ENCODE measurements at regions not wholly inside any gene's neighbourhood (a gene's known extent, or its start where the extent isn't known, plus 50 kb on each side); places are given as distances from the start of the nearest gene placed in this dataset.

DNA sequence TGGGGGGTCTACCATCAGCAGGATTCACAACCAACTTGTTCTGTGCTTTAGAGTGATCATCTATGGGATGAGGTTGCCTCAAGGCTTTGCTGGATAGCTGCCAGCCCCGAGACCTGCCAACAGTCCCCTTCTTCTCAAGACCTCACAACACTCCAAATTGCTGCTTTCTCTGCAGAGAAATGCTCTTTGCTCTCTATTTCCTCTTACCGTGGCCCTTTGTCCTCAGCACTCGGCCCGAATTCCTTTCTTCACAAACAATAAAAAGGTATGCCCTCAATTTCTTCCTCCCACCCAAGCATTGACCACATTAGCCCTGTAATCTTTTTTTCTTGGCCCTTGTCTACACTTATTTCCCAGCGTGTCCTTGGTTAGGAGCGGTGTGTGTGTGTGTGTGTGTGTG, 147.4 kb upstream of the SNX19 start (continued):
- TF ChIP-seq RELA (IDR thresholded peaks at IDR 0.05; ENCODE audit: borderline replicate concordance, partially characterized antibody) (no peak), JUNB (IDR thresholded peaks at IDR 0.05) (no peak), CBX3 (IDR thresholded peaks at IDR 0.05; ENCODE audit: borderline replicate concordance, low read depth) (no peak)

DNA sequence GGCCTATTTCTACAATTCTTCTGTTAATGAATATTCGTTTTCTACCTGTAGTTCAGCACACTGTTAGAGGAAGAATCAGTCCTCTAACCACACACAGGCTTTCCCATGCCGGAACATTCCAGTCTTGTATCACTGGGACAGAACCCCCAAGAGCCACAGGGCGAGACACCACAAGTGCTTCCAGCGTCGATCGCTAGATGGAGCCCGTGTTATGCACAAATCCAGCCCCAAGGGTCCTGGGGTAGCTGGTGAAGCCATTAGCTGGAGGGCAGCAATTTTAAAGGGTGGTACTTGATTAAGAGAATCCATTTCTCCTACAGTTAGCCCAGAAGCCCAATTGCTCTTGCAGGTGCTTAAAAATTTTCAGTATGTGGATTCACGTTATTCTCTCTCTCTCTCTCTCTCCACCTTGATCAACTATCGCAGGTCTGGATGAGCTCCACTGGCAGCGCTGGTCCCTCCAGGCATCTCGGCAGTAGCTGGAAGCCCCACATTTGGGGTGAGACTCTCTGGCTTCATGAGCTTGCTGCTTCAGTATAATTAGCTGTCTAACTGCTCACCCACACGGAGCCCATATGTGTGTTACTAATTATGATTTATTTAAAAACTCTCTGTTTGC, 148.2 kb upstream of the SNX19 start:
- TF ChIP-seq YY1 (IDR thresholded peaks at IDR 0.05; ENCODE audit: low read depth, low read length) (peak; percentile 59; the same call in 1 of the 2 replicates), RUNX3 (IDR thresholded peaks at IDR 0.05; ENCODE audit: low read length) (peak; percentile 38), MEF2B (IDR thresholded peaks at IDR 0.05; ENCODE audit: partially characterized antibody, poor library complexity, severe bottlenecking) (no peak), SMC3 (IDR thresholded peaks at IDR 0.05; ENCODE audit: borderline replicate concordance, low read length) (peak; percentile 88), RAD21 (IDR thresholded peaks at IDR 0.05; ENCODE audit: insufficient read depth, low read depth, low read length) (peak; percentile 93)
- TF ChIP-seq, protein P1, sequence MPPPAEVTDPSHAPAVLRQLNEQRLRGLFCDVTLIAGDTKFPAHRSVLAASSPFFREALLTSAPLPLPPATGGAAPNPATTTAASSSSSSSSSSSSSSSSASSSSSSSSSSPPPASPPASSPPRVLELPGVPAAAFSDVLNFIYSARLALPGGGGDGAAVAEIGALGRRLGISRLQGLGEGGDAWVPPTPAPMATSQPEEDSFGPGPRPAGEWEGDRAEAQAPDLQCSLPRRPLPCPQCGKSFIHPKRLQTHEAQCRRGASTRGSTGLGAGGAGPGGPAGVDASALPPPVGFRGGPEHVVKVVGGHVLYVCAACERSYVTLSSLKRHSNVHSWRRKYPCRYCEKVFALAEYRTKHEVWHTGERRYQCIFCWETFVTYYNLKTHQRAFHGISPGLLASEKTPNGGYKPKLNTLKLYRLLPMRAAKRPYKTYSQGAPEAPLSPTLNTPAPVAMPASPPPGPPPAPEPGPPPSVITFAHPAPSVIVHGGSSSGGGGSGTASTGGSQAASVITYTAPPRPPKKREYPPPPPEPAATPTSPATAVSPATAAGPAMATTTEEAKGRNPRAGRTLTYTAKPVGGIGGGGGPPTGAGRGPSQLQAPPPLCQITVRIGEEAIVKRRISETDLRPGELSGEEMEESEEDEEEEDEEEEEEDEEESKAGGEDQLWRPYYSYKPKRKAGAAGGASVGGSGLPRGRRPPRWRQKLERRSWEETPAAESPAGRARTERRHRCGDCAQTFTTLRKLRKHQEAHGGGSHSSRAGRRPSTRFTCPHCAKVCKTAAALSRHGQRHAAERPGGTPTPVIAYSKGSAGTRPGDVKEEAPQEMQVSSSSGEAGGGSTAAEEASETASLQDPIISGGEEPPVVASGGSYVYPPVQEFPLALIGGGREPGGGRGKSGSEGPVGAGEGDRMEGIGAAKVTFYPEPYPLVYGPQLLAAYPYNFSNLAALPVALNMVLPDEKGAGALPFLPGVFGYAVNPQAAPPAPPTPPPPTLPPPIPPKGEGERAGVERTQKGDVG (CRISPR knock-in tag; IDR thresholded peaks at IDR 0.05), result no peak
- TF ChIP-seq, protein P2, sequence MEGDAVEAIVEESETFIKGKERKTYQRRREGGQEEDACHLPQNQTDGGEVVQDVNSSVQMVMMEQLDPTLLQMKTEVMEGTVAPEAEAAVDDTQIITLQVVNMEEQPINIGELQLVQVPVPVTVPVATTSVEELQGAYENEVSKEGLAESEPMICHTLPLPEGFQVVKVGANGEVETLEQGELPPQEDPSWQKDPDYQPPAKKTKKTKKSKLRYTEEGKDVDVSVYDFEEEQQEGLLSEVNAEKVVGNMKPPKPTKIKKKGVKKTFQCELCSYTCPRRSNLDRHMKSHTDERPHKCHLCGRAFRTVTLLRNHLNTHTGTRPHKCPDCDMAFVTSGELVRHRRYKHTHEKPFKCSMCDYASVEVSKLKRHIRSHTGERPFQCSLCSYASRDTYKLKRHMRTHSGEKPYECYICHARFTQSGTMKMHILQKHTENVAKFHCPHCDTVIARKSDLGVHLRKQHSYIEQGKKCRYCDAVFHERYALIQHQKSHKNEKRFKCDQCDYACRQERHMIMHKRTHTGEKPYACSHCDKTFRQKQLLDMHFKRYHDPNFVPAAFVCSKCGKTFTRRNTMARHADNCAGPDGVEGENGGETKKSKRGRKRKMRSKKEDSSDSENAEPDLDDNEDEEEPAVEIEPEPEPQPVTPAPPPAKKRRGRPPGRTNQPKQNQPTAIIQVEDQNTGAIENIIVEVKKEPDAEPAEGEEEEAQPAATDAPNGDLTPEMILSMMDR (IDR thresholded peaks at IDR 0.05 in 2 of 3, conservative IDR thresholded peaks at IDR 0.05 in 1 of 3; ENCODE audit: control insufficient read depth in 2 of 3, extremely low read depth in 1 of 3, insufficient read depth in 1 of 3, low read depth in 3 of 3, low read length in 3 of 3), result peak; percentile 86 to 88 (median 87)
- Histone ChIP-seq H3K4me1 (ENCODE audit: control insufficient read depth, insufficient read depth, low read length) (no peaks in the 10 kb centered on the region), H3K36me3 (ENCODE audit: control insufficient read depth in 2 of 2, insufficient read depth in 2 of 2, low read length in 1 of 2) (no peaks in the 10 kb centered on the region), H3K9me3 (replicated peaks; ENCODE audit: control insufficient read depth, insufficient read depth, low read length) (no peaks in the 10 kb centered on the region), H3K9ac (ENCODE audit: control insufficient read depth, insufficient read depth, low read length) (no peak overlapping the region), H2AFZ (ENCODE audit: control insufficient read depth, low read depth, low read length) (no peak overlapping the region), H4K20me1 (ENCODE audit: control insufficient read depth, insufficient read depth) (no peaks in the 10 kb centered on the region), H3K4me3 (no peak overlapping the region), H3K27ac (ENCODE audit: control insufficient read depth, insufficient read depth) (no peak overlapping the region), H3K4me2 (ENCODE audit: control insufficient read depth, insufficient read depth) (no peak overlapping the region), H3K79me2 (ENCODE audit: control insufficient read depth, insufficient read depth, low read length) (no peaks in the 10 kb centered on the region), H3K27me3 (replicated peaks in 1 of 2; ENCODE audit: control insufficient read depth in 2 of 2, insufficient read depth in 2 of 2, low read length in 1 of 2) (peaks cover 0 to 6% of the 10 kb centered on the region in 2 experiments; a peak in 1 of 4 replicates)
- SMC1A ChIA-PET (ENCODE audit: uncharacterized antibody, unreplicated experiment), result interaction anchor here (0.7 to 5.1 kb wide), 26 partner anchors 9 to 610 kb away, joined by 3 to 47 read pairs (median 4); no protein-coding TSS in a partner anchor
- DNase-seq (ENCODE audit: low read depth, low spot score) (peak; percentile 5), FAIRE-seq (no peak), ATAC-seq (peak; percentile 94)
- no TSS peak for BruUV-seq (replicated peaks)
- 17% methylated on average over 12 of the region's 12 CpGs for WGBS (ENCODE audit: insufficient coverage, insufficient replicate concordance, low lambda C conversion rate, missing lambda C conversion rate)
- intact Hi-C loops (cut with micrococcal nuclease; ENCODE audit: unreplicated experiment), result loop anchor here (1.0 to 5.0 kb wide), 4 partner anchors 153 to 610 kb away; no protein-coding TSS in a partner anchor
- CTCF ChIA-PET, result interaction anchor here (0.7 to 5.3 kb wide), 41 partner anchors 8 to 668 kb away, joined by 3 to 68 read pairs (median 4); no protein-coding TSS in a partner anchor
- in situ Hi-C loops (cut with MboI), result no loop called here
- RAD21 ChIA-PET (ENCODE audit: unreplicated experiment), result interaction anchor here (0.7 to 3.3 kb wide), 17 partner anchors 27 to 624 kb away, joined by 3 to 41 read pairs (median 3); no protein-coding TSS in a partner anchor
- POLR2A ChIA-PET, result interaction anchor here (1.1 kb wide), 1 partner anchor 15 kb away, joined by 4 read pairs; no protein-coding TSS in a partner anchor

Measured in GM12878 (cell line).